ELR (cell line): ENCODE measurements at regions not wholly inside any gene's neighbourhood (a gene's known extent, or its start where the extent isn't known, plus 50 kb on each side); places are given as distances from the start of the nearest gene placed in this dataset.

Source experiments
- DNase-seq: peaks from one replicate; pipeline ENCODE4 v3.0.0-alpha.2; 2015; ENCODE audit warnings: low read depth

- DNase-seq: no peak
Observed at GRCh38 chr7:54847921-54848320, 88.9 kb upstream of the SEC61G start.

- no peak for DNase-seq
Observed at GRCh38 chr7:54856856-54857255, 97.8 kb upstream of the SEC61G start.

GRCh38 chr7:54857294-54857693 is 98.3 kb upstream of the SEC61G start:
- no peak for DNase-seq

- DNase-seq: no peak
Observed at GRCh38 chr7:54858008-54858692, 99.1 kb upstream of the SEC61G start.

- no peak for DNase-seq
Observed at GRCh38 chr7:54859066-54859465, 100.1 kb upstream of the SEC61G start.

- no peak for DNase-seq
Observed at GRCh38 chr7:54859545-54859944, 100.5 kb upstream of the SEC61G start.

- DNase-seq: peak; percentile 34
Observed at GRCh38 chr7:54860003-54860775, 101.2 kb upstream of the SEC61G start.

- DNase-seq: no peak
Observed at GRCh38 chr7:54860843-54861242, 101.8 kb upstream of the SEC61G start.

GRCh38 chr7:54864663-54865062 is 105.7 kb upstream of the SEC61G start:
- no peak for DNase-seq

- no peak for DNase-seq
Observed at GRCh38 chr7:54869523-54869922, 110.5 kb upstream of the SEC61G start.

- peak; percentile 40 for DNase-seq
Observed at GRCh38 chr7:54874804-54875203, 115.8 kb upstream of the SEC61G start.

GRCh38 chr7:54877683-54878082 is 118.7 kb upstream of the SEC61G start:
- peak; percentile 28 for DNase-seq

GRCh38 chr7:54878339-54878738 is 119.3 kb upstream of the SEC61G start:
- DNase-seq: no peak

GRCh38 chr7:54879776-54880175 is 120.8 kb upstream of the SEC61G start:
- no peak for DNase-seq

GRCh38 chr7:54880326-54880989 is 121.4 kb upstream of the SEC61G start:
- no peak for DNase-seq

GRCh38 chr7:54881816-54882520 is 123.0 kb upstream of the SEC61G start:
- DNase-seq: no peak

GRCh38 chr7:54882694-54883093 is 123.7 kb upstream of the SEC61G start:
- no peak for DNase-seq

- DNase-seq: no peak
Observed at GRCh38 chr7:54883576-54883975, 124.6 kb upstream of the SEC61G start.

GRCh38 chr7:54885285-54885684 is 126.3 kb upstream of the SEC61G start:
- no peak for DNase-seq

GRCh38 chr7:54888067-54888733 is 129.2 kb upstream of the SEC61G start:
- DNase-seq: peak; percentile 15

- DNase-seq: no peak
Observed at GRCh38 chr7:54888734-54889082, 129.7 kb upstream of the SEC61G start.

- DNase-seq: no peak
Observed at GRCh38 chr7:54897891-54898290, 120.9 kb upstream of the EGFR start.
